ENCODE measurements at regions not wholly inside any gene's neighbourhood (a gene's known extent, or its start where the extent isn't known, plus 50 kb on each side); places are given as distances from the start of the nearest gene placed in this dataset.
"Not testable (repeated sequence)": the region's sequence is repeated elsewhere in the genome, so short reads cannot be mapped to it uniquely, and the experiment has no call there.

DNA sequence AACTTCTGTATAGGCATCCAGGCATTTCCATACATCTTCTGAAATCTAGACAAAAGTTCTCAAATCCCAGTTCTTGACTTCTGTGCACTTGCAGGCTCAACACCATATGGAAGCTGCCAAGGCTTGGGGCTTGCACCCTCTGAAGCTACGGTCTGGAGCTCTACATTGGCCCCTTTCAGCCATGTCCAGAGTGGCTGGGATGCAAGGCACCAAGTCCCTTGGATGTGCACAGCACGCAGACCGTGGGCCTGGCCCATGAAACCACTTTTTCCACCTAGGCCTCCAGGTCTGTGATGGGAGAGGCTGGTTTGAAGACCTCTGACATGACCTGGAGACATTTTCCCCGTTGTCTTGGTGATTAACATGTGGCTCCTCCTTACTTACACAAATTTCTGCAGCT is 1645.1 kb downstream of the REEP3 start:
- H3K4me3 ChIP-seq (ENCODE audit: low read depth, low read length): no peak overlapping the region

DNA sequence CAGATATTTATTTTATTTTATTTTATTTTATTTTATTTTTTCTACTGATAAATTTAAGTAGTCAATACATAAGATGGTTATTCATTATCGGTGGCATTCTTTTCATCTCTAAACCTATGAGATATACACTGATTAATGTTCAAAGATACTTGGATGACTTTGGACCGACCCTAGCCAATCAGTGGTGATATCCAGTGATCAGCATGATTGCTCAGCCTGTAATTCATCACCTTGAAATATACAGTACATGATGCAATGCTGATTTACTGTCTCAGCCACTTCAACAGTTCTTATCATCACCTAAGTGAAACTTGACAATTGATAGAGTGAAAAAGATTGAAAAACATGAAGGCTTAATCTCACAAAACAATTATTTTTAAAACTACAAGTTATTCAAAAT is 1651.0 kb downstream of the REEP3 start:
- DNase-seq (ENCODE audit: low read depth): no peak
- no peak overlapping the region for H3K4me3 ChIP-seq (ENCODE audit: low read depth, low read length)
- TF ChIP-seq, protein P1, sequence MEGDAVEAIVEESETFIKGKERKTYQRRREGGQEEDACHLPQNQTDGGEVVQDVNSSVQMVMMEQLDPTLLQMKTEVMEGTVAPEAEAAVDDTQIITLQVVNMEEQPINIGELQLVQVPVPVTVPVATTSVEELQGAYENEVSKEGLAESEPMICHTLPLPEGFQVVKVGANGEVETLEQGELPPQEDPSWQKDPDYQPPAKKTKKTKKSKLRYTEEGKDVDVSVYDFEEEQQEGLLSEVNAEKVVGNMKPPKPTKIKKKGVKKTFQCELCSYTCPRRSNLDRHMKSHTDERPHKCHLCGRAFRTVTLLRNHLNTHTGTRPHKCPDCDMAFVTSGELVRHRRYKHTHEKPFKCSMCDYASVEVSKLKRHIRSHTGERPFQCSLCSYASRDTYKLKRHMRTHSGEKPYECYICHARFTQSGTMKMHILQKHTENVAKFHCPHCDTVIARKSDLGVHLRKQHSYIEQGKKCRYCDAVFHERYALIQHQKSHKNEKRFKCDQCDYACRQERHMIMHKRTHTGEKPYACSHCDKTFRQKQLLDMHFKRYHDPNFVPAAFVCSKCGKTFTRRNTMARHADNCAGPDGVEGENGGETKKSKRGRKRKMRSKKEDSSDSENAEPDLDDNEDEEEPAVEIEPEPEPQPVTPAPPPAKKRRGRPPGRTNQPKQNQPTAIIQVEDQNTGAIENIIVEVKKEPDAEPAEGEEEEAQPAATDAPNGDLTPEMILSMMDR (IDR thresholded peaks at IDR 0.05; ENCODE audit: insufficient read depth, low read depth, low read length, missing control alignments): no peak

More for the DNA sequence above, 1645.1 kb downstream of the REEP3 start:
- TF ChIP-seq, protein P1 (IDR thresholded peaks at IDR 0.05; ENCODE audit: insufficient read depth, low read depth, low read length, missing control alignments): no peak
- no peak for DNase-seq (ENCODE audit: low read depth)

DNA sequence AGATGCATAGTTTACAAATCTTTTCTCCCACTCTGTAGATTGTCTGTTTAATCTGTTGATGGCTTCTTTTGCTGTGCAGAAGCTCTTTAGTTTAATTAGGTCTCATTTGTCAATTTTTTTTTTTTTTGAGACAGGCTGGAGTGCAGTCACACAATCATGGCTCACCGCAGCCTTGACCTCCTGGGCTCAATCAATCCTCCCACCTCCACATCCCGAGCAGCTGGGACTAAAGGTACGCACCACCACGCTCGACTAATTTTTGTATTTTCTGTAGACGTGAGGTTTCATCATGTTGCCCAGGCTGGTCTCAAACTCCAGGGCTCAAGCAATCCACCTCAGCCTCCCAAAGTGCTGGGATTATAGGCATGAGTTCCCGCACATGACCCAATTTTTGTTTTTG is 1655.8 kb downstream of the REEP3 start:
- no peak for DNase-seq (ENCODE audit: low read depth)
- no peak overlapping the region for H3K4me3 ChIP-seq (ENCODE audit: low read depth, low read length)
- TF ChIP-seq, protein P1 (IDR thresholded peaks at IDR 0.05; ENCODE audit: insufficient read depth, low read depth, low read length, missing control alignments): no peak

DNA sequence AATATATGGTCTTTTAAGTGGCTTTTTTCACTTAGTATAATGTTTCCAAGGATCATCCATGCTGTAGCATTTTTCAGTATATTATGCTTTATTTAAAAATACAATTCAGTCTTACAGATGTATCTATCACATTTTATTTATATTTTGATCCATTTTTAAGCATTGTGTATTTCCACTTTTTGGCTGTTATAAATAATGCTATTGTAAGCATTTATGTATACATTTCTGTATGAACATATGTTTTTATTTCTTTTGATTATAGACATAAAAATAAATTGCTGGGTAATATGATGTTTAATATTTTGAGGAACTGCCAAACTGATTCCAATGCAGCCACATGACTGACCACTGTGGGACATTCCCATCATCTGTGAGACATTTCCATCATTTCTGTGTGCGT is 1662.0 kb downstream of the REEP3 start:
- no peak for DNase-seq (ENCODE audit: low read depth)
- TF ChIP-seq, protein P1 (IDR thresholded peaks at IDR 0.05; ENCODE audit: insufficient read depth, low read depth, low read length, missing control alignments): no peak
- H3K4me3 ChIP-seq (ENCODE audit: low read depth, low read length): no peak overlapping the region

DNA sequence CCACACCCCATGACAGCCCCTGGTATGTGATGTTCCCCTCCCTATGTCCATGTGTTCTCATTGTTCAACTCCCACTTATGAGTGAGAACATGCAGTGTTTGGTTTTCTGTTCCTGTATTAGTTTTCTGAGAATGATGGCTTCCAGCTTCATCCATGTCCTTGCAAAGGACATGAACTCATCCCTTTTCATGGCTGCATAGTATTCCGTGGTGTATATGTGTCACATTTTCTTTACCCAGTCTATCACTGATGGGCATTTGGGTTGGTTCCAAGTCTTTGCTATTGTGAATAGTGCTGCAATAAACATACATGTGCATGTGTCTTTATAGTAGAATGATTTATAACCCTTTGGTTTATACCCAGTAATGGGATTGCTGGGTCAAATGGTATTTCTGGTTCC is 1665.5 kb downstream of the REEP3 start:
- DNase-seq (ENCODE audit: low read depth): not testable (repeated sequence)

DNA sequence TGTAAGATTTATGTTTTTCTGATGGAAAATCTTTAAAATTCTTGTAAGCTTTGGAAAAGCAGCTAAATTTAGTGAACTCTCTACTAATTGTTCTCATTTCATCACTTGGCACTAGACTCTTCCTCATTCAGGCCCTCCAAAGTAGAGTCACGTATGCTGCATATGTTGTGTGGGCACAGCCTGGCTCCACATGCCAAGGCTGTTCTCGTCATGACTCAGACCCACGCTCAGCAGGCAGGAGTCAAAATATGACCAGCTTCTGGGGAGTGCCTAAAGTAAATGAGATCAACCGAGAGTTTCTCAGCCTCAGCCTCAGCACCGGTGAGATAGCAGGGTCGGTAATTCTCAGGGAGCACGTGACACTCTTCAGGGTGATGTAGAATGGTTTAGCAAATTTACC is 1672.9 kb downstream of the REEP3 start:
- no peak overlapping the region for H3K4me3 ChIP-seq (ENCODE audit: low read depth, low read length)
- TF ChIP-seq, protein P1 (IDR thresholded peaks at IDR 0.05; ENCODE audit: insufficient read depth, low read depth, low read length, missing control alignments): no peak
- no peak for DNase-seq (ENCODE audit: low read depth)

More for the DNA sequence above, 1665.5 kb downstream of the REEP3 start:
- H3K4me3 ChIP-seq (ENCODE audit: low read depth, low read length): not testable (repeated sequence)

DNA sequence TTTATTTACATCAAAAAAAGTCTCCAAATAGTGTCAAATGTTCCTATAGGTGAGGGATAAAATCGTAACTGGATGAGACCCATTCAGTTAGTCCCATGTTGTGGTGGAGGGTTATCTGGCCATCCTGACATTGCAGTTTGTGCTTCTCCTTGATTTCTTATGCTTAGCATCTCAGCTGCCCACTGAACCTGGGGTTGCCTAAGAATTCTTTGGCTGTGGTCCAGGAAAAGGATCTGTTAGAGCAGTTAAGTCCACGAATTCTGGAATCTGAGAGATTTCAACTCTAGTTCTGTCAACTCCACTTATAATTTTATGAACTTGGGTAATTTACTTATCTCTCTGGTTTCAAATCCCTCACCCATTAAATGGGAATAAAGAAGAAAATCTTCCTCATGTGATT is 1673.4 kb downstream of the REEP3 start:
- DNase-seq (ENCODE audit: low read depth): no peak
- no peak overlapping the region for H3K4me3 ChIP-seq (ENCODE audit: low read depth, low read length)
- TF ChIP-seq, protein P1 (IDR thresholded peaks at IDR 0.05; ENCODE audit: insufficient read depth, low read depth, low read length, missing control alignments): no peak
